Gastrocnemius medialis (tissue), 4 donors: ENCODE measurements at regions not wholly inside any gene's neighbourhood (a gene's known extent, or its start where the extent isn't known, plus 50 kb on each side); places are given as distances from the start of the nearest gene placed in this dataset.

Experiments
- CTCF ChIP-seq, 5 experiments: fragments of 450-650 bp in 3 of 5; fragments of 200-600 bp in 2 of 5; sonication (generic) in 2 of 5; IDR thresholded peaks in 4 of 5; conservative IDR thresholded peaks in 1 of 5; 1 replicate in 4 of 5; 2 replicates in 1 of 5; pipeline ENCODE4 v1.5.1; 2016 to 2019; ENCODE audit warnings: antibody characterized with exemption in 5 of 5, mild to moderate bottlenecking in 3 of 5, moderate library complexity in 3 of 5
- POLR2A ChIP-seq, 2 donors: fragments of 450-650 bp; IDR thresholded peaks; one replicate each; pipeline ENCODE4 v1.6.1; 2017; ENCODE audit warnings: antibody characterized with exemption in 2 of 2, mild to moderate bottlenecking in 2 of 2, moderate library complexity in 2 of 2

GRCh38 chr3:18870642-18871041 lies 277.7 kb upstream of the KCNH8 start:
- TF ChIP-seq CTCF (IDR thresholded peaks at IDR 0.05 in 4 of 5, conservative IDR thresholded peaks at IDR 0.05 in 1 of 5) (no peak), POLR2A (IDR thresholded peaks at IDR 0.05) (no peak)
